A673 (cell line): ENCODE measurements at regions not wholly inside any gene's neighbourhood (a gene's known extent, or its start where the extent isn't known, plus 50 kb on each side); places are given as distances from the start of the nearest gene placed in this dataset.

Experiments
- BruUV-seq: library from RNA; stranded (reverse); fragments of 400-500 nt; replicated peaks from 2 replicates; lab custom pipeline; 2021; lab: Mats Ljungman, UMichigan
- CTCF ChIA-PET: fragments of 300-600 bp; sonication (Branson Sonifier 250); formaldehyde crosslinking; loops from one replicate; lab custom pipeline; 2022; ENCODE audit warnings: antibody characterized with exemption; lab: Charles Lee
- POLR2A ChIA-PET: fragments of 300-600 bp; sonication (Branson Sonifier 250); formaldehyde crosslinking; loops from one replicate; lab custom pipeline; 2022; ENCODE audit warnings: antibody characterized with exemption; ENCODE audit not compliant: low non-redundant PET; lab: Charles Lee
- DNase-seq: peaks from one replicate; pipeline ENCODE4 v3.0.0-alpha.2; 2015; ENCODE audit warnings: low spot score
- H3K27ac ChIP-seq: fragments of 200-600 bp; sonication (generic); 2 replicates; pipeline ENCODE4 v1.5.1; 2016; ENCODE audit warnings: mixed run types, low read depth, mild to moderate bottlenecking, mixed read lengths, antibody characterized with exemption, low read length; ENCODE audit not compliant: poor library complexity, severe bottlenecking
- H3K27me3 ChIP-seq: fragments of 200-600 bp; sonication (generic); replicated peaks from 2 replicates; pipeline ENCODE4 v1.6.1; 2017; ENCODE audit warnings: mixed run types, low read depth, mild to moderate bottlenecking, mixed read lengths, antibody characterized with exemption, low read length; ENCODE audit not compliant: insufficient read depth, poor library complexity
- H3K36me3 ChIP-seq: fragments of 200-600 bp; sonication (generic); 2 replicates; pipeline ENCODE4 v1.6.1; 2016; ENCODE audit warnings: mixed run types, mild to moderate bottlenecking, mixed read lengths, antibody characterized with exemption, low read length; ENCODE audit not compliant: insufficient read depth, poor library complexity, severe bottlenecking
- H3K4me1 ChIP-seq: fragments of 200-600 bp; sonication (generic); 2 replicates; pipeline ENCODE4 v1.6.1; 2017; ENCODE audit warnings: mixed run types, mild to moderate bottlenecking, mixed read lengths, antibody characterized with exemption, low read length; ENCODE audit not compliant: insufficient read depth, poor library complexity, severe bottlenecking
- H3K4me3 ChIP-seq: fragments of 200-600 bp; sonication (generic); 2 replicates; pipeline ENCODE4 v1.5.1; 2016; ENCODE audit warnings: low read depth, mixed run types, mild to moderate bottlenecking, mixed read lengths, low read length; ENCODE audit not compliant: poor library complexity, severe bottlenecking
- H3K9me3 ChIP-seq: fragments of 200-600 bp; sonication (generic); 2 replicates; pipeline ENCODE4 v1.6.1; 2016; ENCODE audit warnings: mixed run types, low read depth, mild to moderate bottlenecking, mixed read lengths, antibody characterized with exemption, low read length; ENCODE audit not compliant: poor library complexity, severe bottlenecking
- EZH2 ChIP-seq: fragments of 200-600 bp; sonication (generic); IDR thresholded peaks from 2 replicates; pipeline ENCODE4 v1.6.1; 2017; ENCODE audit warnings: borderline replicate concordance, low read depth, mild to moderate bottlenecking, mixed read lengths, antibody characterized with exemption, low read length; ENCODE audit not compliant: poor library complexity, severe bottlenecking
- intact Hi-C: fragments of 100-400 bp; cut with micrococcal nuclease; formaldehyde crosslinking; loops from one replicate; pipeline ENCODE4 v1.10.0; 2022; ENCODE audit not compliant: unreplicated experiment
- TF ChIP-seq, protein P1 (sequence below): fragments of 300-800, 200-600 bp; sonication (generic); conservative IDR thresholded peaks from 2 replicates; pipeline ENCODE4 v1.5.1; 2017; ENCODE audit warnings: low read depth, mild to moderate bottlenecking, antibody characterized with exemption, low read length, moderate library complexity, mixed read lengths

DNA sequence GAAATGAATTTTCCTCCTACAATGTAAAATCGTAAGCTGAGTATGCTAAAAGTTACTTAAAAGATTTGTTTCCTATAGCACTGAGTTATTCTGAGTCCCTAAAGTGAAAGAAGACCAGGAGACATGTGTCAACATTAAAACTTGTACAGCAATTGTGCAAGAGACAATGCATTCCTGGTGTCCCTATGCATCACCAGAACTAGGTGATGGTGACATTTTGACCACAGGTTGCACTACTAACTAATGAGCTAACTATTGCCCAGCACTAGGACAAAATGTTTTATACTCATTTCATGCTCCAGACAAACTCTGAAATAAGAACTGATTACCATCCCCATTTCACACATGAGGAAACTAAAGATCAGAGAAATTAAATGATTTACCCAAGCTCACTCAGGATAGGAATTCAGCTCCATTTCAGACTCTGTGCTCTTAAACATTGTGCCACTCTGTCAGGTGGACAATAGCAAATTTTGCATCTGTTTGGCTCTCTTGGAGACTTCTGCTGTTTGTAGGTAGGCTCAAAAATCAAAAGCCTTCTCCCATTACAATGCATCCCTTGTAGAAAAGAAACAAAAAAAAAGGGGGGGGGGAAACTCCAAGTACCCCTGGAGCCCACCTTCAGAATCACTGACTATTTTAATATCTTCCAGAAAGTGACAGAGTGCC is 269.2 kb downstream of the ACTL7B start:
- Histone ChIP-seq H3K4me3 (no peak overlapping the region), H3K27me3 (no peaks in the 10 kb centered on the region), H3K36me3 (no peaks in the 10 kb centered on the region), H3K27ac (no peak overlapping the region), H3K4me1 (peaks cover 5% of the 10 kb centered on the region), H3K9me3 (no peaks in the 10 kb centered on the region)
- BruUV-seq, result no TSS peak
- ChIA-PET POLR2A (no interaction called here), CTCF (no interaction called here)
- no peak for TF ChIP-seq EZH2
- TF ChIP-seq, protein P1, sequence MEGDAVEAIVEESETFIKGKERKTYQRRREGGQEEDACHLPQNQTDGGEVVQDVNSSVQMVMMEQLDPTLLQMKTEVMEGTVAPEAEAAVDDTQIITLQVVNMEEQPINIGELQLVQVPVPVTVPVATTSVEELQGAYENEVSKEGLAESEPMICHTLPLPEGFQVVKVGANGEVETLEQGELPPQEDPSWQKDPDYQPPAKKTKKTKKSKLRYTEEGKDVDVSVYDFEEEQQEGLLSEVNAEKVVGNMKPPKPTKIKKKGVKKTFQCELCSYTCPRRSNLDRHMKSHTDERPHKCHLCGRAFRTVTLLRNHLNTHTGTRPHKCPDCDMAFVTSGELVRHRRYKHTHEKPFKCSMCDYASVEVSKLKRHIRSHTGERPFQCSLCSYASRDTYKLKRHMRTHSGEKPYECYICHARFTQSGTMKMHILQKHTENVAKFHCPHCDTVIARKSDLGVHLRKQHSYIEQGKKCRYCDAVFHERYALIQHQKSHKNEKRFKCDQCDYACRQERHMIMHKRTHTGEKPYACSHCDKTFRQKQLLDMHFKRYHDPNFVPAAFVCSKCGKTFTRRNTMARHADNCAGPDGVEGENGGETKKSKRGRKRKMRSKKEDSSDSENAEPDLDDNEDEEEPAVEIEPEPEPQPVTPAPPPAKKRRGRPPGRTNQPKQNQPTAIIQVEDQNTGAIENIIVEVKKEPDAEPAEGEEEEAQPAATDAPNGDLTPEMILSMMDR, result no peak
- intact Hi-C loops, result no loop called here
- no peak for DNase-seq

DNA sequence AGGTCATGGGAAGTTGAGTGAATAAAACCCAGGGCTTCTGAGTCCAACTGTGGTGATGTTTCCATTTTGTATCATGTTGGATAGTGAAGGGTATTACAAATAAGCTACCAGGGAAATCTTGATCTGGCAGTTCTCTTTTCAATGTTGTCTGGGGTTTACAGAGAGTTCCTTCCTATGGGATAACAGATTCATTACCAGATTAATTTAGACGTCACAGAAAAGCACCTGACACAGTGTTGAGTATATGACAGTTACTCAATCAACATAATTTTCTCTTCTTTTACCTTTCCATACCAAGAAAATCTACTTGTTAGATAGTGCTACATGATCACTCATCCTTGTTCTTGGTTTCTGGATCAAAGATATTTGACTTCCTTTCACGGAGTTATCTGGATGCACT is 270.9 kb downstream of the ACTL7B start:
- no peak for TF ChIP-seq EZH2
- TF ChIP-seq, protein P1, result no peak
- peaks cover 11% of the 10 kb centered on the region for H3K4me1 ChIP-seq
- ChIA-PET POLR2A (no interaction called here), CTCF (no interaction called here)
- no TSS peak for BruUV-seq
- no peak overlapping the region for H3K27ac ChIP-seq
- no peak overlapping the region for H3K4me3 ChIP-seq
- no peak for DNase-seq
- no peaks in the 10 kb centered on the region for H3K9me3 ChIP-seq
- no peaks in the 10 kb centered on the region for H3K36me3 ChIP-seq
- intact Hi-C loops, result no loop called here
- no peaks in the 10 kb centered on the region for H3K27me3 ChIP-seq

GRCh38 chr9:108582726-108583125 is 273.1 kb downstream of the ACTL7B start:
- peak; percentile 78 for DNase-seq
- peaks cover 11% of the 10 kb centered on the region for H3K4me1 ChIP-seq
- H3K27me3 ChIP-seq, result no peaks in the 10 kb centered on the region
- ChIA-PET POLR2A (no interaction called here), CTCF (no interaction called here)
- no peak overlapping the region for H3K4me3 ChIP-seq
- no TSS peak for BruUV-seq
- no peaks in the 10 kb centered on the region for H3K9me3 ChIP-seq
- no peaks in the 10 kb centered on the region for H3K36me3 ChIP-seq
- intact Hi-C loops, result no loop called here
- no peak overlapping the region for H3K27ac ChIP-seq
- TF ChIP-seq, protein P1, result no peak
- no peak for TF ChIP-seq EZH2
